NCI-H82 treated with DMSO at 0.1 percent for 48 hours (cell line): ENCODE measurements at regions not wholly inside any gene's neighbourhood (a gene's known extent, or its start where the extent isn't known, plus 50 kb on each side); places are given as distances from the start of the nearest gene placed in this dataset.

ENCODE experiments used
- DNase-seq: peaks from one replicate; lab custom pipeline; 2025; ENCODE audit not compliant: unreplicated experiment; lab: John Stamatoyannopoulos, UW

- DNase-seq: no peak
Measured at GRCh38 chr9:75610246-75610645, 280.2 kb upstream of the PCSK5 start.

DNA sequence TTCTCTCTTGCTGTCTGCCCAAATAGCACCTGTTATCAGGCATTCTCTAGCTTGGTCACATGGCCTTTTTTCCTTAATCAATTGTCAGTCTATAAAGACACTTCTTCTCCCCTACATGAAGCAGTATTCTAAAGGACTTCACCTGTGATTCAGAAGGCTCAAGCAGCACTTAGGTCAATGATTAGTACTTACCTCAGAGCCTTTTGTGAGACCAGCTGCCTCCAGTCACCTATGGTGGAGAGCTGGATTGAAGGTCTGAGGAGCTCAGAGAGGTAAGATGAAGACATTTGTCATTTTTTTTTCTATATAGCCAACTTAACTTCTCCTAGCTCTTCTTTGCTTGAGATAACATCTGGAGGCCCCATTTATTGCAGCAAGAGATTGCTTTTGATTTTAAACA lies 278.3 kb upstream of the PCSK5 start:
- no peak for DNase-seq

DNA sequence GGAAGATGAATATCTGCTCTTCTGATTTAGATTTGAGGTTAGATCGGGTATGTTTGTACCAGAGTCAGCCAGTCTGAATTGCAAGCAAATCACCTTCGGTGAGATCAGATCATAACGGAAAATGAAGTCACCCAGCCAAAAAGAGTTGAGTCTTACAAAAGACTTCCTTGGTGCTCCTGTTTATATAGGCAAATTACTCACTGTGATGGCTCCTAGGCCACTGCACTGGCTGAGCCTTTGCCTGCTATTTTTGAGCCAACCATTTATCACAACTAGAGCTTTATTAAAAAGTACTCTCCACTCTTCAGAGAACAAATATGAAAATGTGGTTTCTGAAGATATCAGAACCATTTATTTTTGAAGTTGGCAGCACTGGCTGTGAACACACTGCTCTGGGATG lies 277.7 kb upstream of the PCSK5 start:
- no peak for DNase-seq

DNA sequence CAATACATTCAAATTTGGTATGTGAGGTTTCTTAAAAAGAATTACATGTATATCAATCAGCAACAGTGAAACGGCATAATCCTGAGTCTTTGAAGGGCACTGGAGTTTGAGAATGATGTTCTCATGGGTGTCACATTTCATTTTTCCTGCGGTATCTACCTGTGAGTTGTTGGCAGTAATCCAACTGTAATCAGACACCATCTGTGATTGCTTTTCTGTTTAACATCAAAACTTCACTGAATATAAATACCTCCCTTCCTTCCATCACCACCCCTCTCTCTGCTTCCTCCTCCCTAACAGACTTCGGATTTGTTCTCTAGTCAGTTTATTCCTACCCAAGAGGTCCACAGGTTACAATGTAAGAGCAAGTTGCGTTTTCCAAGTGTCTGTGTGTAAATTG lies 275.2 kb upstream of the PCSK5 start:
- DNase-seq: peak; percentile 7

GRCh38 chr9:75616052-75616451 lies 274.4 kb upstream of the PCSK5 start:
- no peak for DNase-seq

DNA sequence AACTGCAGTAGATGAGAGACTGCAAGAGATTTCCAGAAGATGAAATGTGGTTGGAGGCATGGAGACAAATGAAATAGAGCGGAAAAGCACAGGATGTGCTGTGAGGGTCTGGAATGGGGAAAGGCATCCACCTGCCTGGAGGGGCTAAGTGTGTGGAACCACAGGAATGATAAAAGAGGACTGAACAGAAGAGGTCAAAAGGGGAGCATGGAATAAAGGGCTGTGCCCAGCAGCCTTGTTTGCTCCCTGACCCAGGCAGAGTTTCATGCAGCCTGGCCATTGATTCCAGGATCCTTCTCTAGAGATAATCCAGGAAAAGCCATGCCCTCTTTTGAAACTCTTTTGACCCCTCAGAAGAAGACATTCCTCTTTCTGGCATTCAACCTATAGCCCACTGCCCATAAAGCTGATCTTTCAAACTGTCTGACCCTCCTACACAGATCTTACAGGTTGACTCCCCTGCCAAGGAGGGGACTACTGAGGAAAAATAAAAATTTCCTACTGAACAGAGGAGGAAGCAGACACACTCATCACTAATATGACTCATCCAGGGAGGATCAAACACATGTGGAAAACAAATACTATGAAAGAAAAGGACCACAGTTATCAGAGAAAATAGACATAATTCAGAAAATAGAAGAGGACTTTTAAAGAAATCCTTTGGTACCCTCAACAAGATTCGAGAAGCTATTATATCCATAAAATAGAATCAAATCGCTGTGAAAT lies 273.5 kb upstream of the PCSK5 start:
- no peak for DNase-seq

DNA sequence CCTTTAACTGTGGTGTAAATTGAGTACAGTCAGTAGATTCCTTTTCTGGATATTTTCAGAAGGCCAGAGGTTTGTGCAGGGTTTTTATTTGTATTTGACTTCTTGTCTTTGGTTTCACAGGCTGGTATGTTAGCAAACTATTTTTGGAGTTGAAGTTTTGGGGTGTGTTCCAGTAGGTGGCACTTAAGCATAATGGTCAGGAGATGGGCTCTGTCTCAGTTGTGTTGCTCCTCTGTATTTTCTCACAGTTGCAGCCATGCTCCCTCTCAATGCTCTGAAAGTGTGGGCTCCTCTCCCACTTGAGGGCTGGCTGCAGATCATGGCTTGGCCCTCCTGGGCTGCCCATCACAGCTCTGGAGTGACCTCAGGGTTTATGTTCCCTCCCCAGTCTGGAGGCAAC lies 267.0 kb upstream of the PCSK5 start:
- no peak for DNase-seq

GRCh38 chr9:75624998-75625397 lies 265.5 kb upstream of the PCSK5 start:
- DNase-seq: no peak

GRCh38 chr9:75626860-75627259 lies 263.6 kb upstream of the PCSK5 start:
- no peak for DNase-seq

DNA sequence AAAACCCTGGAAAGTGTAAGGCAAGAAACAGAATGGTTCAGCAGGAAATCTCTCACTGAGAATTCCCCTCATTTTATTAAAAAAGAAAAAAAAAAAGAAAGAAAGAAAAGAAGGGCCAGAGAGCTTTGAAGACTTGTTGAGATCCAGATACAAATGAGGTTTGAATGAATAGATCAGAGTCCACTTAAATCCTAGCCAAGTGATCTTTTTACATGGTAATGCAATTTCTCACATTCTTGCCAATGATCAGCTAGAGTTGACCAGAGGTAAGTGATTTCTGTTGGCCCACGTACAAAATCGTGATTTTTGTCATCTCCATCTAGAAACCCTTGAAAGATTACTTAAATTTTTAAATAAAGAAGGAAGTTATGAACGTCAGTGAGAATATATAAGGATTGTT lies 261.5 kb upstream of the PCSK5 start:
- no peak for DNase-seq

GRCh38 chr9:75633451-75634057 lies 256.9 kb upstream of the PCSK5 start:
- DNase-seq: no peak

GRCh38 chr9:75636427-75637045 lies 253.9 kb upstream of the PCSK5 start:
- no peak for DNase-seq

GRCh38 chr9:75639971-75640610 lies 250.4 kb upstream of the PCSK5 start:
- no peak for DNase-seq

DNA sequence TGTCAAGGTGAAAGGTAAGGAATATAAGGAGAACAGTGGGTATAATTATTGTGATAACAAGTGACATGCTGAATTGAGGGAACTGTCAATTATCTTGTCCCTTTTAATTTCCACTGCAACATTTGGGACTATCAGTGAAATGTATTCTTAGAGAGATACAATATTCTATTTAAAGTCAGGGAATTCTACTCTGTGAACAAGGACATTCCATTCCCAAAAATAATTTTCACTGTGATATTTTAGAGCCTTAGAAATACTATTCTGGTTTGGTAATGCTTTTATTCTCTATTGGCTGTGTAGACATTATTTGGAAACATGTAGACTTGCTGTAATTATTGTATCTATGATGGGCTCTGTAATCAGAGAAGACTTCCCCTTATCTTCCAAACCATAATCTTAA lies 248.0 kb upstream of the PCSK5 start:
- DNase-seq: no peak

- no peak for DNase-seq
Measured at GRCh38 chr9:75644649-75645048, 245.8 kb upstream of the PCSK5 start.

DNA sequence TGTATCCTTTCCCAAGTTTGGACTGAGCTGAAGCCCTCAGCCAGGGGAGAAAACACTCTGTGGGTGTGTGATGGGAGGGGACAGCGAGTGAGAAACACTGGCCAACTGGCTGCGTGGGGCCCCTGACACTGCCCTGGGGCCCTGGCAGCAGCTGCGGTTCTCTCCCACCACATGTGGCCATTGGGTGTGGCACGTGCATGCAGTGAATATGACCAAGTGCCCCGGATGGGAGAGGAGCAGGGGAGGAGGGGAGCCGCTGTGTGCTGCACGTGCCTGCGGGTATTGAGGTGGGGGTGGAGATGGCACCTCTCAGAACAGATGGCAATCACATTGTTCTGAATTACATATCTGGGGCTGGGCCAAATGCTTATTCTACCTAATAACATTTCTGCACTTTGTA lies 242.4 kb upstream of the PCSK5 start:
- DNase-seq: no peak

- no peak for DNase-seq
Measured at GRCh38 chr9:75649060-75649459, 241.4 kb upstream of the PCSK5 start.

DNA sequence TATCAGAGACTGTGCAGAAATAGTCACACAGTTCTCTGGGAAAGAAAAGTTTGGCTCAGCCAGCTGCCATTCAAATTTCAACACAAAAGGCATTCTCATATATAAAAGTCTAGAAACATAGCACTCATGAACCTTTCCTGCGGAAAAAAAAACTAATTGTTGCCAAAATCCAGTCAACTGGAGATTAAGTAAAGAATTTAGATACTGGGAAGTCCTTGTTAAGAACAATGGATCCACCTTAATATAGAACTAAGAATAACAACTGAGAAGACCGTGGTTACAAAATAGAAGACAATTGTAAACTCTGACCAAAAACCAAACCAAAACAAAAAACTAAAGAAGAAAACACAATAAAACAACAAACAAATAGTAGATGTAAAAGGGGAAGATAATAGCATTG lies 238.8 kb upstream of the PCSK5 start:
- DNase-seq: no peak

DNA sequence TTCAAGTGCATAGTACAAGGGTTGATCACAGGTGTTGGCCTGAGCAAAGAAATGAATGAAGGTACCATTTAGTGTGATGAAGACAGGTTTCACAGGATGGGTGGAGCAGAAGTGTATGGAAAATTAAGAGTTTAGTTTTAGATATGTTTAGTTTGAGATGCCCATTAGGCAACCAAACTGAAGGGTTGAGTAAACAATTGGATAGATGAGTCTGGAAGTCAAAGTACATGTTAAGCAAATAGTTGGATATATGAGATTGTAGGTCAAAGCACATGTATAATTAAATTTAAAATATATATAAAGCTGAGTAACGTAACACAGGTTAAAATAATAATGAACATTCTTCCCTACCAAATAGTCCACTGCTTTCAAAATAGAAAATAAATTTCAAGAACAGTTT lies 237.1 kb upstream of the PCSK5 start:
- no peak for DNase-seq

GRCh38 chr9:75653750-75654149 lies 236.7 kb upstream of the PCSK5 start:
- no peak for DNase-seq

DNA sequence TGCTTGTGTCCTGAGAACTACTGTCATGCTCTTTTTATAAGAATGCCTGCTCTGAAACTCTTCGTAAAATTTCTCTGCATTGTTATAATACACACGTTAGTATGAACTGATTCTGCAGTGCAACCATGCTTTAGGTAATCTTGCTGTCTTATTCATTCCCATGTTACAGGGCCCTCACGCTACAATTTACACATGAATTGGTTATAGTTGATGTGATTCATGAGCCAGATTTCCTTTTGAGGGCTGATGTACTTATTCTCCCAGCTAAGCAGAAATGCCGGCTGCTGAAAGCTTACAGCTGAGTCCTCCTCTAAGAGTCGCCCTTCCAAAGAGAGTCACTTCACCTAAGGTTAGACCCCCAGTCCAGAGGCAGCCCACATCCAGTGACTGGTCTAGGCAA lies 233.5 kb upstream of the PCSK5 start:
- no peak for DNase-seq

GRCh38 chr9:75658301-75658905 lies 232.1 kb upstream of the PCSK5 start:
- no peak for DNase-seq
